Uterus (tissue), 3 donors: ENCODE measurements at regions not wholly inside any gene's neighbourhood (a gene's known extent, or its start where the extent isn't known, plus 50 kb on each side); places are given as distances from the start of the nearest gene placed in this dataset.

Experiments used
- DNase-seq, 2 donors: peaks; one replicate each; pipeline ENCODE4 v3.0.0-alpha.2; 2019 to 2020
- H3K27ac ChIP-seq, 2 donors: fragments of 200-600 bp; sonication (generic); 1 replicate in 1 of 2; 2 replicates in 1 of 2; pipeline ENCODE4 v1.5.1; 2016 to 2018
- H3K27me3 ChIP-seq, 2 donors: fragments of 200-600 bp; sonication (generic); one replicate each; pipeline ENCODE4 v1.5.1; 2018 to 2019; ENCODE audit warnings: control low read depth in 1 of 2
- H3K36me3 ChIP-seq, 2 donors: fragments of 200-600 bp; sonication (generic); one replicate each; pipeline ENCODE4 v1.5.1; 2019; ENCODE audit warnings: control low read depth in 1 of 2
- H3K4me1 ChIP-seq, 2 donors: fragments of 200-600 bp; sonication (generic); one replicate each; pipeline ENCODE4 v1.5.1; 2018 to 2019; ENCODE audit warnings: control low read depth in 1 of 2
- H3K4me3 ChIP-seq, 2 donors: fragments of 200-600 bp; sonication (generic); 1 replicate in 1 of 2; 2 replicates in 1 of 2; pipeline ENCODE4 v1.5.1; 2018 to 2019; ENCODE audit warnings: mild to moderate bottlenecking in 1 of 2
- H3K9me3 ChIP-seq, 2 donors: fragments of 200-600 bp; sonication (generic); one replicate each; pipeline ENCODE4 v1.5.1; 2019; ENCODE audit warnings: control low read depth in 1 of 2
- CTCF ChIP-seq, 4 experiments: fragments of 200-600 bp in 2 of 4; fragments of 450-650 bp in 2 of 4; sonication (generic) in 2 of 4; IDR thresholded peaks; one replicate each; pipeline ENCODE4 v1.5.1; 2016 to 2019; ENCODE audit warnings: antibody characterized with exemption in 4 of 4, mild to moderate bottlenecking in 2 of 4, moderate library complexity in 1 of 4
- POLR2A ChIP-seq, 2 donors: fragments of 450-650 bp; IDR thresholded peaks; one replicate each; pipeline ENCODE4 v1.6.1; 2016; ENCODE audit warnings: antibody characterized with exemption in 2 of 2, mild to moderate bottlenecking in 1 of 2, moderate library complexity in 1 of 2
- intact Hi-C: fragments of 100-400 bp; cut with DNase I; formaldehyde crosslinking; loops from one replicate; pipeline ENCODE4 v1.15.1; 2023; ENCODE audit warnings: low total_unique reads
- donor health status: DM: yes; HTN: yes; CAD: no.

GRCh38 chr7:159227433-159227832, 82.8 kb upstream of the VIPR2 start:
- no peaks in the 10 kb centered on the region for H3K27me3 ChIP-seq

GRCh38 chr7:159226011-159226702, 81.5 kb upstream of the VIPR2 start:
- intact Hi-C loops: no loop called here
- TF ChIP-seq POLR2A (IDR thresholded peaks at IDR 0.05) (no peak), CTCF (IDR thresholded peaks at IDR 0.05) (no peak)
- Histone ChIP-seq H3K4me1 (no peaks in the 10 kb centered on the region), H3K9me3 (no peaks in the 10 kb centered on the region), H3K4me3 (no peak overlapping the region), H3K36me3 (no peaks in the 10 kb centered on the region), H3K27ac (peak overlapping the region in 1 of 2 donors; percentile 70), H3K27me3 (no peaks in the 10 kb centered on the region)
- no peak for DNase-seq

More at GRCh38 chr7:159227433-159227832, 82.8 kb upstream of the VIPR2 start:
- Histone ChIP-seq H3K4me3 (no peak overlapping the region), H3K36me3 (no peaks in the 10 kb centered on the region), H3K4me1 (no peaks in the 10 kb centered on the region), H3K27ac (no peak overlapping the region), H3K9me3 (no peaks in the 10 kb centered on the region)
- no peak for DNase-seq
- TF ChIP-seq CTCF (IDR thresholded peaks at IDR 0.05): no peak
- TF ChIP-seq POLR2A (IDR thresholded peaks at IDR 0.05): no peak
- intact Hi-C loops: no loop called here

- no peak for DNase-seq
- TF ChIP-seq POLR2A (IDR thresholded peaks at IDR 0.05) (no peak), CTCF (IDR thresholded peaks at IDR 0.05) (no peak)
- intact Hi-C loops: no loop called here
- no peaks in the 10 kb centered on the region for H3K4me1 ChIP-seq
- no peaks in the 10 kb centered on the region for H3K27me3 ChIP-seq
- no peak overlapping the region for H3K27ac ChIP-seq
- no peak overlapping the region for H3K4me3 ChIP-seq
- no peaks in the 10 kb centered on the region for H3K36me3 ChIP-seq
- no peaks in the 10 kb centered on the region for H3K9me3 ChIP-seq
Measured at GRCh38 chr7:159218607-159219006, 73.9 kb upstream of the VIPR2 start.

GRCh38 chr7:159218170-159218569, 73.5 kb upstream of the VIPR2 start:
- no peaks in the 10 kb centered on the region for H3K4me1 ChIP-seq
- no peak overlapping the region for H3K27ac ChIP-seq
- H3K9me3 ChIP-seq: no peaks in the 10 kb centered on the region
- no peak for TF ChIP-seq POLR2A (IDR thresholded peaks at IDR 0.05)
- TF ChIP-seq CTCF (IDR thresholded peaks at IDR 0.05): no peak
- no peak overlapping the region for H3K4me3 ChIP-seq
- intact Hi-C loops: no loop called here
- H3K36me3 ChIP-seq: no peaks in the 10 kb centered on the region
- no peaks in the 10 kb centered on the region for H3K27me3 ChIP-seq
- DNase-seq: no peak

- no peaks in the 10 kb centered on the region for H3K27me3 ChIP-seq
- no peaks in the 10 kb centered on the region for H3K9me3 ChIP-seq
- peaks cover 0 to 4% of the 10 kb centered on the region in 2 donors for H3K4me1 ChIP-seq
- TF ChIP-seq POLR2A (IDR thresholded peaks at IDR 0.05): no peak
- TF ChIP-seq CTCF (IDR thresholded peaks at IDR 0.05): no peak
- H3K27ac ChIP-seq: no peak overlapping the region
- no peak for DNase-seq
- H3K4me3 ChIP-seq: no peak overlapping the region
- intact Hi-C loops: no loop called here
- no peaks in the 10 kb centered on the region for H3K36me3 ChIP-seq
Measured at GRCh38 chr7:159215076-159215475, 70.4 kb upstream of the VIPR2 start.
